Panc1 (cell line): ENCODE measurements at regions not wholly inside any gene's neighbourhood (a gene's known extent, or its start where the extent isn't known, plus 50 kb on each side); places are given as distances from the start of the nearest gene placed in this dataset.

Source experiments
- ATAC-seq: fragments of 200-7000 bp; cut with Tn5 transposase; 2 replicates; pipeline ENCODE4 v1.9.1; 2020; ENCODE audit warnings: mild to moderate bottlenecking, moderate library complexity
- BruUV-seq: library from RNA; stranded (reverse); fragments of 400-500 nt; replicated peaks from 2 replicates; lab custom pipeline; 2021; lab: Mats Ljungman, UMichigan
- CTCF ChIA-PET: fragments of 300-600 bp; sonication (Branson Sonifier 250); formaldehyde crosslinking; loops from one replicate; lab custom pipeline; 2022; ENCODE audit warnings: antibody characterized with exemption; lab: Charles Lee
- POLR2A ChIA-PET: fragments of 300-600 bp; sonication (Branson Sonifier 250); formaldehyde crosslinking; loops from one replicate; lab custom pipeline; 2022; ENCODE audit warnings: antibody characterized with exemption; lab: Charles Lee
- DNase-seq: peaks from one replicate; pipeline ENCODE4 v3.0.0-alpha.2; 2010; ENCODE audit warnings: low read depth, low spot score
- H3K27ac ChIP-seq: 2 replicates; pipeline ENCODE4 v1.5.1; 2011; ENCODE audit warnings: mild to moderate bottlenecking, low read length, inconsistent platforms
- H3K27me3 ChIP-seq: fragments of 200-500 bp; sonication (Bioruptor generic); 2 replicates; pipeline ENCODE4 v1.6.0; 2014; ENCODE audit warnings: low read length, inconsistent platforms; ENCODE audit not compliant: control insufficient read depth, insufficient read depth
- H3K36me3 ChIP-seq: fragments of 200-500 bp; sonication (Bioruptor generic); 2 replicates; pipeline ENCODE4 v1.5.1; 2014; ENCODE audit warnings: inconsistent platforms, mild to moderate bottlenecking, low read length, moderate library complexity; ENCODE audit not compliant: control insufficient read depth, insufficient read depth
- H3K4me1 ChIP-seq: 2 replicates; pipeline ENCODE4 v1.5.1; 2011; ENCODE audit warnings: inconsistent platforms, mild to moderate bottlenecking, low read length, moderate library complexity; ENCODE audit not compliant: control insufficient read depth, insufficient read depth
- H3K4me3 ChIP-seq, 2 experiments: 2 replicates each; pipeline ENCODE4 v1.5.1; 2011 to 2012; ENCODE audit warnings: low read depth in 2 of 2, low read length in 2 of 2, mild to moderate bottlenecking in 2 of 2, inconsistent platforms in 1 of 2, moderate library complexity in 1 of 2
- H3K9me3 ChIP-seq: fragments of 200-500 bp; sonication (Bioruptor generic); 2 replicates; pipeline ENCODE4 v1.5.1; 2014; ENCODE audit warnings: low read depth, mild to moderate bottlenecking, inconsistent platforms, low read length, moderate library complexity; ENCODE audit not compliant: control insufficient read depth, insufficient read depth
- CTCF ChIP-seq: fragments of 450-650 bp; IDR thresholded peaks from 2 replicates; pipeline ENCODE4 v1.5.1; 2017; ENCODE audit warnings: mild to moderate bottlenecking
- POLR2AphosphoS5 ChIP-seq: IDR thresholded peaks from 2 replicates; pipeline ENCODE4 v1.6.1; 2012; ENCODE audit warnings: mild to moderate bottlenecking, low read depth, low read length, moderate library complexity
- REST ChIP-seq, 2 experiments: IDR thresholded peaks; 2 replicates each; pipeline ENCODE4 v1.6.1; 2011 to 2012; ENCODE audit warnings: low read depth in 2 of 2, control low read depth in 1 of 2, low read length in 1 of 2, mild to moderate bottlenecking in 1 of 2, moderate library complexity in 1 of 2; ENCODE audit not compliant: insufficient read depth in 1 of 2
- SIN3A ChIP-seq: IDR thresholded peaks from 2 replicates; pipeline ENCODE4 v1.6.1; 2012; ENCODE audit warnings: low read depth, mild to moderate bottlenecking, low read length, moderate library complexity, borderline replicate concordance; ENCODE audit not compliant: insufficient read depth
- TCF7L2 ChIP-seq: IDR thresholded peaks from 2 replicates; pipeline ENCODE4 v1.6.1; 2011; ENCODE audit warnings: mild to moderate bottlenecking, low read depth, low read length, inconsistent platforms
- in situ Hi-C: cut with HindIII; loops from 2 replicates; pipeline ENCODE4 v1.10.0; 2016; ENCODE audit warnings: low sequenced_read_pairs, low pct_unique_long_range_greater_than_20kb
- intact Hi-C: fragments of 100-400 bp; cut with micrococcal nuclease; formaldehyde crosslinking; loops from one replicate; pipeline ENCODE4 v1.10.0; 2022; ENCODE audit not compliant: unreplicated experiment

GRCh38 chr2:11019614-11020013 lies 107.9 kb downstream of the KCNF1 start:
- Histone ChIP-seq H3K4me1 (no peaks in the 10 kb centered on the region), H3K9me3 (no peaks in the 10 kb centered on the region), H3K4me3 (no peak overlapping the region), H3K27me3 (peaks cover 14% of the 10 kb centered on the region), H3K27ac (no peak overlapping the region), H3K36me3 (no peaks in the 10 kb centered on the region)
- intact Hi-C loops (no loop called here), in situ Hi-C loops (no loop called here)
- BruUV-seq, result no TSS peak
- ATAC-seq (no peak), DNase-seq (no peak)
- CTCF ChIA-PET, result no interaction called here
- TF ChIP-seq SIN3A (no peak), REST (IDR thresholded peaks at IDR 0.05; ENCODE audit: insufficient read depth in 1 of 2, low read depth in 2 of 2, low read length in 1 of 2) (no peak), POLR2AphosphoS5 (no peak), TCF7L2 (no peak), CTCF (no peak)
- POLR2A ChIA-PET, result no interaction called here

- H3K4me3 ChIP-seq, result no peak overlapping the region
- ATAC-seq, result no peak
- BruUV-seq, result no TSS peak
- H3K36me3 ChIP-seq, result no peaks in the 10 kb centered on the region
- ChIA-PET CTCF (no interaction called here), POLR2A (no interaction called here)
- in situ Hi-C loops (no loop called here), intact Hi-C loops (no loop called here)
- TF ChIP-seq REST (IDR thresholded peaks at IDR 0.05; ENCODE audit: insufficient read depth in 1 of 2, low read depth in 2 of 2, low read length in 1 of 2) (no peak), CTCF (no peak), TCF7L2 (no peak)
- DNase-seq, result no peak
- peaks cover 9% of the 10 kb centered on the region for H3K27me3 ChIP-seq
- no peaks in the 10 kb centered on the region for H3K4me1 ChIP-seq
- H3K27ac ChIP-seq, result no peak overlapping the region
- no peaks in the 10 kb centered on the region for H3K9me3 ChIP-seq
These were observed 110.3 kb downstream of the KCNF1 start for GRCh38 chr2:11022064-11022463.
